Spleen (tissue), 7 donors: ENCODE measurements at regions not wholly inside any gene's neighbourhood (a gene's known extent, or its start where the extent isn't known, plus 50 kb on each side); places are given as distances from the start of the nearest gene placed in this dataset.

Source experiments
- CTCF ChIP-seq, 11 experiments: fragments of 200-600 bp in 7 of 11; fragments of 450-650 bp in 4 of 11; sonication (generic) in 4 of 11; IDR thresholded peaks in 8 of 11; conservative IDR thresholded peaks in 3 of 11; 1 replicate in 7 of 11; 2 replicates in 4 of 11; pipeline versions ENCODE4 v1.4.0 to v1.8.0; 2016 to 2021; ENCODE audit warnings: antibody characterized with exemption in 11 of 11, inconsistent platforms in 4 of 11, mild to moderate bottlenecking in 1 of 11
- POLR2A ChIP-seq, 3 donors: fragments of 450-650 bp; IDR thresholded peaks; one replicate each; pipeline ENCODE4 v1.5.1; 2017; ENCODE audit warnings: antibody characterized with exemption in 3 of 3, mild to moderate bottlenecking in 1 of 3
- donor health status: DM: no; HTN: no; CAD: no; lungs with moderate emphysema.
- donor health status: DM: no; HTN: no; CAD: no.
- donor health status: DM: no; HTN: no; CAD: no.

- TF ChIP-seq CTCF (IDR thresholded peaks at IDR 0.05 in 8 of 11, conservative IDR thresholded peaks at IDR 0.05 in 3 of 11): no peak
- no peak for TF ChIP-seq POLR2A (IDR thresholded peaks at IDR 0.05)
These were observed 621.1 kb downstream of the BCL11A start for GRCh38 chr2:59932341-59932740.
